SK-N-SH treated with all-trans-retinoic acid at 6 μM for 48 hours (cell line): ENCODE measurements at regions not wholly inside any gene's neighbourhood (a gene's known extent, or its start where the extent isn't known, plus 50 kb on each side); places are given as distances from the start of the nearest gene placed in this dataset.
"Not testable (repeated sequence)": the region's sequence is repeated elsewhere in the genome, so short reads cannot be mapped to it uniquely, and the experiment has no call there.

ENCODE experiments used
- ATAC-seq: fragments of 200-7000 bp; cut with Tn5 transposase; 3 replicates; pipeline ENCODE4 v1.9.1; 2020; ENCODE audit warnings: mild to moderate bottlenecking, moderate library complexity
- ARNTL ChIP-seq: fragments of 450-650 bp; formaldehyde crosslinking; IDR thresholded peaks from 2 replicates; pipeline ENCODE4 v1.5.0; 2020; ENCODE audit warnings: low read depth, mild to moderate bottlenecking, moderate library complexity, borderline replicate concordance
- CSDC2 ChIP-seq: fragments of 250-450 bp; sonication (Bioruptor Pico); IDR thresholded peaks from 2 replicates; pipeline ENCODE4 v1.5.0; 2020; ENCODE audit warnings: mild to moderate bottlenecking, moderate library complexity
- ESRRG ChIP-seq: fragments of 250-450 bp; sonication (Bioruptor Pico); IDR thresholded peaks from 2 replicates; pipeline ENCODE4 v1.6.1; 2021; ENCODE audit warnings: mild to moderate bottlenecking
- GLIS3 ChIP-seq: fragments of 250-450 bp; sonication (Bioruptor Pico); IDR thresholded peaks from 2 replicates; pipeline ENCODE4 v1.5.0; 2020; ENCODE audit warnings: mild to moderate bottlenecking, moderate library complexity
- ISL1 ChIP-seq: fragments of 250-450 bp; sonication (Bioruptor Pico); IDR thresholded peaks from 2 replicates; pipeline ENCODE4 v2.1.2; 2022; ENCODE audit warnings: mild to moderate bottlenecking, moderate library complexity
- OSR1 ChIP-seq: fragments of 250-450 bp; sonication (Bioruptor Pico); IDR thresholded peaks from 2 replicates; pipeline ENCODE4 v1.8.0; 2022; ENCODE audit warnings: moderate library complexity, mild to moderate bottlenecking, inconsistent platforms
- PPARA ChIP-seq: fragments of 250-450 bp; sonication (Bioruptor Pico); IDR thresholded peaks from 2 replicates; pipeline ENCODE4 v1.5.0; 2020; ENCODE audit warnings: mild to moderate bottlenecking, borderline replicate concordance
- SNAI2 ChIP-seq: fragments of 250-450 bp; sonication (Bioruptor Pico); IDR thresholded peaks from 2 replicates; pipeline ENCODE4 v1.5.0; 2020; ENCODE audit warnings: mild to moderate bottlenecking, moderate library complexity
- TCF4 ChIP-seq: fragments of 250-450 bp; sonication (Bioruptor Pico); IDR thresholded peaks from 2 replicates; pipeline ENCODE4 v1.8.0; 2021; ENCODE audit warnings: mild to moderate bottlenecking, moderate library complexity, borderline replicate concordance
- TOX ChIP-seq: fragments of 250-450 bp; sonication (Bioruptor Pico); IDR thresholded peaks from 2 replicates; pipeline ENCODE4 v1.8.0; 2021; ENCODE audit warnings: mild to moderate bottlenecking, moderate library complexity, borderline replicate concordance
- ZC3H10 ChIP-seq: fragments of 250-450 bp; sonication (Bioruptor Pico); IDR thresholded peaks from 2 replicates; pipeline ENCODE4 v1.5.1; 2021; ENCODE audit warnings: mild to moderate bottlenecking, moderate library complexity
- ZFP3 ChIP-seq: fragments of 250-450 bp; sonication (Bioruptor Pico); IDR thresholded peaks from 2 replicates; pipeline ENCODE4 v1.5.0; 2020; ENCODE audit warnings: mild to moderate bottlenecking, moderate library complexity
- ZNF565 ChIP-seq: fragments of 450-650 bp; formaldehyde crosslinking; conservative IDR thresholded peaks from 2 replicates; pipeline ENCODE4 v1.5.0; 2020; ENCODE audit warnings: low read depth, mild to moderate bottlenecking, moderate library complexity
- ZNF8 ChIP-seq: fragments of 450-650 bp; formaldehyde crosslinking; IDR thresholded peaks from 2 replicates; pipeline ENCODE4 v1.5.0; 2020; ENCODE audit warnings: mild to moderate bottlenecking, moderate library complexity
- TF ChIP-seq, protein P1 (sequence below): fragments of 250-450 bp; sonication (Bioruptor Pico); IDR thresholded peaks from 2 replicates; pipeline ENCODE4 v1.5.1; 2021; ENCODE audit warnings: mild to moderate bottlenecking, moderate library complexity
- TF ChIP-seq, protein P2 (sequence below): fragments of 250-450 bp; sonication (Bioruptor Pico); IDR thresholded peaks from 2 replicates; pipeline ENCODE4 v1.5.1; 2020; ENCODE audit warnings: low read depth, mild to moderate bottlenecking, moderate library complexity
- TF ChIP-seq, protein P3 (sequence below): fragments of 250-450 bp; sonication (Bioruptor Pico); IDR thresholded peaks from 2 replicates; pipeline ENCODE4 v1.5.0; 2020; ENCODE audit warnings: mild to moderate bottlenecking, moderate library complexity
- TF ChIP-seq, protein P4 (sequence below): fragments of 250-450 bp; sonication (Bioruptor Pico); IDR thresholded peaks from 2 replicates; pipeline ENCODE4 v1.8.0; 2020; ENCODE audit warnings: mild to moderate bottlenecking, moderate library complexity, borderline replicate concordance

DNA sequence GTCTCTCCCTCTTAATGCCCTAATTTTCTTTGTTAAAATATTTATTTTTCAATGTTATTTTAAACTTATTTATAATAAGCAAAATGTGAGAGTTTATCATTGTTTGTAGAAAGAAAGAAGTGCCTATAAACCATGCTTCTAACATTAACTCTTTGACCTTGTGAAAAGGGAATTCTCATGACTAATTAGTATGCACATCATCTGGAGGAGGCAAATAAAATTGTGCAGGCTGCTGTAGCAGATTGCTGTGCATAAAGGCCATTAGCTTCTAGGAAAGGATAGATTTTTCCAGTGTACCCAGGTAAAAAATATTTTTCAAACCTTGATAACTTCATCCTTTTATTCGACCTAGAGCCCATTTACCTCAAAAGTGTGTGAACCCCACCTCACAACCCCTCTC lies 84.6 kb upstream of the GUCY1A1 start (continued):
- TF ChIP-seq CSDC2 (CRISPR knock-in tag) (no peak), GLIS3 (CRISPR knock-in tag) (no peak), ZFP3 (CRISPR knock-in tag) (no peak), ISL1 (CRISPR knock-in tag) (no peak), ESRRG (CRISPR knock-in tag) (no peak)
- TF ChIP-seq, protein P1, sequence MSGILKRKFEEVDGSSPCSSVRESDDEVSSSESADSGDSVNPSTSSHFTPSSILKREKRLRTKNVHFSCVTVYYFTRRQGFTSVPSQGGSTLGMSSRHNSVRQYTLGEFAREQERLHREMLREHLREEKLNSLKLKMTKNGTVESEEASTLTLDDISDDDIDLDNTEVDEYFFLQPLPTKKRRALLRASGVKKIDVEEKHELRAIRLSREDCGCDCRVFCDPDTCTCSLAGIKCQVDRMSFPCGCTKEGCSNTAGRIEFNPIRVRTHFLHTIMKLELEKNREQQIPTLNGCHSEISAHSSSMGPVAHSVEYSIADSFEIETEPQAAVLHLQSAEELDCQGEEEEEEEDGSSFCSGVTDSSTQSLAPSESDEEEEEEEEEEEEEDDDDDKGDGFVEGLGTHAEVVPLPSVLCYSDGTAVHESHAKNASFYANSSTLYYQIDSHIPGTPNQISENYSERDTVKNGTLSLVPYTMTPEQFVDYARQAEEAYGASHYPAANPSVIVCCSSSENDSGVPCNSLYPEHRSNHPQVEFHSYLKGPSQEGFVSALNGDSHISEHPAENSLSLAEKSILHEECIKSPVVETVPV (CRISPR knock-in tag) = no peak

DNA sequence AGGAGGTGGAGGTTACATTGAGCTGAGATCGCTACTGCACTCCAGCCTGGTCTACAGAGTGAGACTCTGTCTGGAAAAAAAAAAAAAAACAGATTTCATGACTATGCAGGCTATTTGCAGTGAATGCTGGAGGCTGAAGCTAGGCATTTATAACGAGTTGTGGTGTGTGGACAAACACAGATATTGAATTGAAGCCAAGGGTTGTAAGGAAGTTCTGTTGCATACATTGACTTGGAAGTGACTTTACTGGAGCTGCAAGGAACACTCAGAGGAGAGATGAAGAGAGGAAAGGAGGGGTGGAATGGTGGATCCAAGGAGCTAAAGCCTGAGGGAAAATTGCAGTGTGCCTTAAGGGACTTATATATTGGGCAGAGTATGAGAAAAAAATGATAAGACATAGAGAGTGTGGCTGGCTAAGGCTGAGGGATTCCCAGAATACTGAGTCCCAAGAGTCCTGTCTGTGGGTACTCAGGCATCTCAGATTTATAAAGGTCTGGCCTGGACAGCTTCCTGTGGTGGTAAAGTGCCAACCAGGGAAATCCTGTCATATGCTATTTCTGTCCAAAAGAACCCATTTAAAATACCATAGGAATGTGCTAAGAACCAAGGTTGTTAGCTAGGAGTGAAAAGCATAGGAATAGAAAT lies 87.8 kb upstream of the GUCY1A1 start:
- TF ChIP-seq ISL1 (CRISPR knock-in tag) (peak; percentile 76), ZNF8 (no peak)
- ATAC-seq = no peak

DNA sequence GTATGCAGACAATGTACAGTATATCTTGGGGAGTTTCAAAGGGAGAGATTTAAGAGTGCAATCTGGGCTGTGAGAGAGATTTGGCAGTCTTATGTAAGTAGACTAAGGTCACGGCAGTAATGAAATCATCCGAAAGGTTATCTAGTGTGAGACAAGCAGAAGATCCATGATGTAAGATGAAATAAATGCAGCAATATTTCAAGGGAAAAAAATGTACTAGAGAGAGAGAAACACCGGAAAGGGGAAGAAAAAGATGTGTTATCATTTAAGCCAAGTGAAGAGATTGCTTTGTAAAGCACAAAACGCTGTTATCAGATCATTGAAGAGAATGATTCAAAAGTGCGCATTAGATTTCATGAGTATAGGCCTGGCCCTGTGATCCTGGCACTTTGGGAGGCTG lies 88.4 kb upstream of the GUCY1A1 start:
- TF ChIP-seq, protein P1 (CRISPR knock-in tag) = no peak
- TF ChIP-seq TCF4 (CRISPR knock-in tag) (no peak), ISL1 (CRISPR knock-in tag) (peak; percentile 98), CSDC2 (CRISPR knock-in tag) (peak; percentile 66; the same call in 1 of the 2 replicates), ZNF565 (no peak), ESRRG (CRISPR knock-in tag) (peak; percentile 77; the same call in 1 of the 2 replicates), ZFP3 (CRISPR knock-in tag) (peak; percentile 76; the same call in 1 of the 2 replicates), GLIS3 (CRISPR knock-in tag) (peak; percentile 60; the same call in 1 of the 2 replicates), SNAI2 (CRISPR knock-in tag) (peak; percentile 87; the same call in 1 of the 2 replicates), PPARA (CRISPR knock-in tag) (no peak), ZC3H10 (CRISPR knock-in tag) (no peak)
- TF ChIP-seq, protein P2, sequence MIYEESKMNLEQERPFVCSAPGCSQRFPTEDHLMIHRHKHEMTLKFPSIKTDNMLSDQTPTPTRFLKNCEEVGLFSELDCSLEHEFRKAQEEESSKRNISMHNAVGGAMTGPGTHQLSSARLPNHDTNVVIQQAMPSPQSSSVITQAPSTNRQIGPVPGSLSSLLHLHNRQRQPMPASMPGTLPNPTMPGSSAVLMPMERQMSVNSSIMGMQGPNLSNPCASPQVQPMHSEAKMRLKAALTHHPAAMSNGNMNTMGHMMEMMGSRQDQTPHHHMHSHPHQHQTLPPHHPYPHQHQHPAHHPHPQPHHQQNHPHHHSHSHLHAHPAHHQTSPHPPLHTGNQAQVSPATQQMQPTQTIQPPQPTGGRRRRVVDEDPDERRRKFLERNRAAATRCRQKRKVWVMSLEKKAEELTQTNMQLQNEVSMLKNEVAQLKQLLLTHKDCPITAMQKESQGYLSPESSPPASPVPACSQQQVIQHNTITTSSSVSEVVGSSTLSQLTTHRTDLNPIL (CRISPR knock-in tag) = peak; percentile 92
- TF ChIP-seq, protein P3, sequence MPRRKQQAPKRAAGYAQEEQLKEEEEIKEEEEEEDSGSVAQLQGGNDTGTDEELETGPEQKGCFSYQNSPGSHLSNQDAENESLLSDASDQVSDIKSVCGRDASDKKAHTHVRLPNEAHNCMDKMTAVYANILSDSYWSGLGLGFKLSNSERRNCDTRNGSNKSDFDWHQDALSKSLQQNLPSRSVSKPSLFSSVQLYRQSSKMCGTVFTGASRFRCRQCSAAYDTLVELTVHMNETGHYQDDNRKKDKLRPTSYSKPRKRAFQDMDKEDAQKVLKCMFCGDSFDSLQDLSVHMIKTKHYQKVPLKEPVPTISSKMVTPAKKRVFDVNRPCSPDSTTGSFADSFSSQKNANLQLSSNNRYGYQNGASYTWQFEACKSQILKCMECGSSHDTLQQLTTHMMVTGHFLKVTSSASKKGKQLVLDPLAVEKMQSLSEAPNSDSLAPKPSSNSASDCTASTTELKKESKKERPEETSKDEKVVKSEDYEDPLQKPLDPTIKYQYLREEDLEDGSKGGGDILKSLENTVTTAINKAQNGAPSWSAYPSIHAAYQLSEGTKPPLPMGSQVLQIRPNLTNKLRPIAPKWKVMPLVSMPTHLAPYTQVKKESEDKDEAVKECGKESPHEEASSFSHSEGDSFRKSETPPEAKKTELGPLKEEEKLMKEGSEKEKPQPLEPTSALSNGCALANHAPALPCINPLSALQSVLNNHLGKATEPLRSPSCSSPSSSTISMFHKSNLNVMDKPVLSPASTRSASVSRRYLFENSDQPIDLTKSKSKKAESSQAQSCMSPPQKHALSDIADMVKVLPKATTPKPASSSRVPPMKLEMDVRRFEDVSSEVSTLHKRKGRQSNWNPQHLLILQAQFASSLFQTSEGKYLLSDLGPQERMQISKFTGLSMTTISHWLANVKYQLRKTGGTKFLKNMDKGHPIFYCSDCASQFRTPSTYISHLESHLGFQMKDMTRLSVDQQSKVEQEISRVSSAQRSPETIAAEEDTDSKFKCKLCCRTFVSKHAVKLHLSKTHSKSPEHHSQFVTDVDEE = peak; percentile 36; the same call in 1 of the 2 replicates
- TF ChIP-seq, protein P4, sequence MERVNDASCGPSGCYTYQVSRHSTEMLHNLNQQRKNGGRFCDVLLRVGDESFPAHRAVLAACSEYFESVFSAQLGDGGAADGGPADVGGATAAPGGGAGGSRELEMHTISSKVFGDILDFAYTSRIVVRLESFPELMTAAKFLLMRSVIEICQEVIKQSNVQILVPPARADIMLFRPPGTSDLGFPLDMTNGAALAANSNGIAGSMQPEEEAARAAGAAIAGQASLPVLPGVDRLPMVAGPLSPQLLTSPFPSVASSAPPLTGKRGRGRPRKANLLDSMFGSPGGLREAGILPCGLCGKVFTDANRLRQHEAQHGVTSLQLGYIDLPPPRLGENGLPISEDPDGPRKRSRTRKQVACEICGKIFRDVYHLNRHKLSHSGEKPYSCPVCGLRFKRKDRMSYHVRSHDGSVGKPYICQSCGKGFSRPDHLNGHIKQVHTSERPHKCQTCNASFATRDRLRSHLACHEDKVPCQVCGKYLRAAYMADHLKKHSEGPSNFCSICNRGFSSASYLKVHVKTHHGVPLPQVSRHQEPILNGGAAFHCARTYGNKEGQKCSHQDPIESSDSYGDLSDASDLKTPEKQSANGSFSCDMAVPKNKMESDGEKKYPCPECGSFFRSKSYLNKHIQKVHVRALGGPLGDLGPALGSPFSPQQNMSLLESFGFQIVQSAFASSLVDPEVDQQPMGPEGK (CRISPR knock-in tag) = peak; percentile 58; the same call in 1 of the 2 replicates

DNA sequence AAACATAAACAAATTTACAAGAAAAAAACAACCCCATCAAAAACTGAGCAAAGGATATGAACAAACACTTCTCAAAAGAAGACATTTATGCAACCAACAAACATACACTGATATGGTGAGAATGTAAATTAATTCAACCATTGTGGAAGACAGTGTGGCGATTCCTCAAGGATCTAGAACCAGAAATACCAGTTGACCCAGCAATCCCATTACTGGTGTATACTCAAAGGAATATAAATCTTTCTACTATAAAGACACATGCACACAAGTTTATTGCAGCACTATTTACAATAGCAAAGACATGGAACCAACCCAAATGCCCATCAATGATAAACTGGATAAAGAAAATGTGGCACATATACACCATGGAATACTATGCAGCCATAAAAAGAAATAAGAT lies 92.3 kb upstream of the GUCY1A1 start:
- not testable (repeated sequence) for ATAC-seq

More for the DNA sequence above, 88.4 kb upstream of the GUCY1A1 start:
- no peak for ATAC-seq

DNA sequence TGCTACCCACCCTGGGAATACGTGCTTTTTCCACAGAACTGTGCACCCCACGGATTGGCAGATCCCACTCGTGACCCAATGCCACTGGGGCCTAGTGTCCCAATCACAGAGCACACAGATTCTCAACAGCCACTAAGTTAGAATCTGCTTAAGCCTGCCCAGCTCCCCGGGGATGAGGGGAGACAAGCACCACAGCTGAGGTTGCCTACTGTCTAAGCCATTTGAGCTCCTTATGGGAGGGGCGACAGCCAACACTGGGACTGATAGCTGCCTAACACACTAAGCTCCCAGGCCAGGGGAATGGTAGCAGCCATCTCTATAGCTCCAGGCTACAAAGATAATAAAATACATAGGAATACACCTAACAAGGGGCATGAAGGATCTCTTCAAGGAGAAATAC lies 93.5 kb upstream of the GUCY1A1 start:
- TF ChIP-seq OSR1 (CRISPR knock-in tag) = no peak
- TF ChIP-seq ZNF8 = no peak
- no peak for TF ChIP-seq ZC3H10 (CRISPR knock-in tag)
- TF ChIP-seq TOX (CRISPR knock-in tag) = no peak
- TF ChIP-seq SNAI2 (CRISPR knock-in tag) = no peak
- no peak for TF ChIP-seq ARNTL (CRISPR knock-in tag)
- no peak for TF ChIP-seq ISL1 (CRISPR knock-in tag)
- no peak for TF ChIP-seq ESRRG (CRISPR knock-in tag)
- TF ChIP-seq, all 23 proteins: peak for 0
- ATAC-seq = no peak
